ENCODE measurements at regions not wholly inside any gene's neighbourhood (a gene's known extent, or its start where the extent isn't known, plus 50 kb on each side); places are given as distances from the start of the nearest gene placed in this dataset.

DNA sequence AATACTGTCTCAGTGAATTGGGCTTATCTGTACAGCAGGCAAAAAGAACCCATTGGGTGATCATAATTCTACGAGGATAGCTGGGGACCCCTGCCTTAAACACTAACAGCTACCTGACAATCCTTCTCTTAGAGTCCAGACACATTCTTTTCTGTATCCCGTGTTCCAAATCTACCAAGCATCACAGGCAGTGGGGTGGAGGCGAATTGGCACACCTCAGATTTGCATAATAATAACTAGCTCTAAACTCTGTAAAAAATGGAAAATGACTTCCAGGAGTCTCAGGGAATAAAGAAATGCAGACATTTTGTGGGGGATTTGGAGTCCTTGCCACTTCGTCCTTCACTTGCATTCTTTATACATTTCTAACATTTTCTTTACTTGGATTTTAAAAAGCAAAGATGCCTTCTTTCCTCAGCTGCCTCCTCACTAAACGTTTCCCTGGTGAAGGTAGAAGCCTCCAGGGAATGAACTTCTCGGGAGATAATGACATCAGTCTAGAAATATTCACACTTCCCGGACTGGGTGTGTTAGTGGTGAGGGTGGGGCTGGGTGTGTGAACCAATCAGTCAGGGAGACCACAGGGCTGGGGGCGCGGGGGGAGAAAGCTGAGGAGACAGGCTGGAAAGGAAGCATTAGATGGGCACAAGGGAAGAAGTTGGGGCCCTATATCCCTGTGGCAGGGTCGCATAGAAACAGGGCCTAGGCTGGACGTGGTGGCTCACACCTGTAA, 59.1 kb upstream of the BOD1L2 start:
- ATAC-seq (ENCODE audit: low read depth) (no peak), DNase-seq (ENCODE audit: low spot score in 2 of 2) (no peak)
- Mint-ChIP-seq H3K27ac (no peak overlapping the region), H3K4me1 (peaks cover 17% of the 10 kb centered on the region), H3K27me3 (peaks cover 31% of the 10 kb centered on the region), H3K36me3 (peaks cover 5% of the 10 kb centered on the region), H3K4me3 (no peak overlapping the region), H3K9me3 (peaks cover 15% of the 10 kb centered on the region)

DNA sequence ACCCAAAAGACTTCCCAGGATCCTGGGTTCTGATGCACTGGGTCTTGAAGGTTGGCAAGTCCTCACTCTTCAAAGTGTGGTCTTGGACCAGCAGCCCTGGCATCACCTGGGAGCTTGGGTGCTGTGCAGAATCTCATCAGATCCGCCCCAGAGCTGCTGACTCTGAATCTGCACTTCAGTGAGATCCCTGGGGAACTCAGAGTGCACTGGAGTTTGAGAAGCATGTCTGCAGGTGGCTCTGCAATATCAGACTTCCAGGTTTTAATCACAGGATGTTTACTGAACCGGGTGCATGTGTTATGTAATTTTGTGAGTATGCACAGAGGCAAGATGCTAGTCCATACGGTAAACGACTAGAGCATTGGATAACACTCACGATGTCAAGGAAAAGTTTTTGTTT, 58.0 kb upstream of the BOD1L2 start:
- H3K36me3 Mint-ChIP-seq, result peaks cover 3% of the 10 kb centered on the region
- ATAC-seq (ENCODE audit: low read depth), result peak; percentile 10
- H3K27ac Mint-ChIP-seq, result no peak overlapping the region
- DNase-seq (ENCODE audit: low spot score in 2 of 2), result no peak
- H3K4me3 Mint-ChIP-seq, result no peak overlapping the region
- H3K27me3 Mint-ChIP-seq, result peaks cover 33% of the 10 kb centered on the region
- peaks cover 12% of the 10 kb centered on the region for H3K9me3 Mint-ChIP-seq
- peaks cover 16% of the 10 kb centered on the region for H3K4me1 Mint-ChIP-seq

DNA sequence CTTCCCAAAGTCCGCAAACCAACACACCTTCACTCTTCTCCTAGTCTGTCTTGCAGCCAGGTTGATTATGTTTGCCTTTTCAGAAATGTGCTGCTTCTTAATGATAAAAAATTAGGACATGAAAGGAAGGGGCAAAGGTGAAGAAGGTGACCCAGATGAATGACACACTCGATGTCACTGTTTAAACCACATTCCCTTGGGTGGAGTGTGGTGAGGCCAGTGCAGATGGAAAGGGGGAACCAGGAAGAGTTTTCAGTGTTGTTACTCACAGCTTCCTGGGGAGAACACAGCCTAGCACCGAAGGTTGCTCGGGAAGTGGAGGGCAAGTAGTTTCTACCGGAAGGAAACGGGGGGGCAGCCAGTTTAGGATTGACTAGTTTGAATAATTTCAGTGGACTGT, 57.2 kb upstream of the BOD1L2 start:
- H3K4me1 Mint-ChIP-seq, result peaks cover 8% of the 10 kb centered on the region
- peaks cover 32% of the 10 kb centered on the region for H3K27me3 Mint-ChIP-seq
- DNase-seq (ENCODE audit: low spot score in 2 of 2) (no peak), ATAC-seq (ENCODE audit: low read depth) (no peak)
- H3K9me3 Mint-ChIP-seq, result peaks cover 6% of the 10 kb centered on the region
- H3K4me3 Mint-ChIP-seq, result no peak overlapping the region
- H3K36me3 Mint-ChIP-seq, result no peaks in the 10 kb centered on the region
- no peak overlapping the region for H3K27ac Mint-ChIP-seq

- H3K9me3 Mint-ChIP-seq, result peaks cover 2% of the 10 kb centered on the region
- H3K4me1 Mint-ChIP-seq, result no peaks in the 10 kb centered on the region
- no peaks in the 10 kb centered on the region for H3K36me3 Mint-ChIP-seq
- no peak overlapping the region for H3K27ac Mint-ChIP-seq
- H3K27me3 Mint-ChIP-seq, result peaks cover 27% of the 10 kb centered on the region
- H3K4me3 Mint-ChIP-seq, result no peak overlapping the region
- ATAC-seq (ENCODE audit: low read depth), result no peak
- DNase-seq (ENCODE audit: low spot score in 2 of 2), result no peak
Observed at GRCh38 chr18:57091231-57091630, 55.7 kb upstream of the BOD1L2 start.

- H3K4me3 Mint-ChIP-seq, result no peak overlapping the region
- no peaks in the 10 kb centered on the region for H3K4me1 Mint-ChIP-seq
Observed at GRCh38 chr18:57094175-57094574, 52.7 kb upstream of the BOD1L2 start.

GRCh38 chr18:57095884-57096283, 51.0 kb upstream of the BOD1L2 start:
- no peak overlapping the region for H3K27ac Mint-ChIP-seq
- H3K9me3 Mint-ChIP-seq, result peaks cover 12% of the 10 kb centered on the region
- DNase-seq (ENCODE audit: low spot score in 2 of 2), result no peak

More at GRCh38 chr18:57094175-57094574, 52.7 kb upstream of the BOD1L2 start:
- H3K36me3 Mint-ChIP-seq, result no peaks in the 10 kb centered on the region
- H3K9me3 Mint-ChIP-seq, result peaks cover 10% of the 10 kb centered on the region
- H3K27me3 Mint-ChIP-seq, result peaks cover 28% of the 10 kb centered on the region
- no peak for DNase-seq (ENCODE audit: low spot score in 2 of 2)
- H3K27ac Mint-ChIP-seq, result no peak overlapping the region
- ATAC-seq (ENCODE audit: low read depth), result no peak

More at GRCh38 chr18:57095884-57096283, 51.0 kb upstream of the BOD1L2 start:
- peaks cover 22% of the 10 kb centered on the region for H3K27me3 Mint-ChIP-seq
- no peak for ATAC-seq (ENCODE audit: low read depth)
- H3K4me1 Mint-ChIP-seq, result no peaks in the 10 kb centered on the region
- H3K36me3 Mint-ChIP-seq, result no peaks in the 10 kb centered on the region
- no peak overlapping the region for H3K4me3 Mint-ChIP-seq

Measured in memory B cell (primary cell).